Gastrocnemius medialis (tissue), 4 donors: ENCODE measurements at regions not wholly inside any gene's neighbourhood (a gene's known extent, or its start where the extent isn't known, plus 50 kb on each side); places are given as distances from the start of the nearest gene placed in this dataset.

Source experiments
- POLR2A ChIP-seq, 2 donors: fragments of 450-650 bp; IDR thresholded peaks; one replicate each; pipeline ENCODE4 v1.6.1; 2017; ENCODE audit warnings: antibody characterized with exemption in 2 of 2, mild to moderate bottlenecking in 2 of 2, moderate library complexity in 2 of 2
- TF ChIP-seq, protein P1 (sequence below), 5 experiments: fragments of 450-650 bp in 3 of 5; fragments of 200-600 bp in 2 of 5; sonication (generic) in 2 of 5; IDR thresholded peaks in 4 of 5; conservative IDR thresholded peaks in 1 of 5; 1 replicate in 4 of 5; 2 replicates in 1 of 5; pipeline ENCODE4 v1.5.1; 2016 to 2019; ENCODE audit warnings: antibody characterized with exemption in 5 of 5, mild to moderate bottlenecking in 3 of 5, moderate library complexity in 3 of 5

DNA sequence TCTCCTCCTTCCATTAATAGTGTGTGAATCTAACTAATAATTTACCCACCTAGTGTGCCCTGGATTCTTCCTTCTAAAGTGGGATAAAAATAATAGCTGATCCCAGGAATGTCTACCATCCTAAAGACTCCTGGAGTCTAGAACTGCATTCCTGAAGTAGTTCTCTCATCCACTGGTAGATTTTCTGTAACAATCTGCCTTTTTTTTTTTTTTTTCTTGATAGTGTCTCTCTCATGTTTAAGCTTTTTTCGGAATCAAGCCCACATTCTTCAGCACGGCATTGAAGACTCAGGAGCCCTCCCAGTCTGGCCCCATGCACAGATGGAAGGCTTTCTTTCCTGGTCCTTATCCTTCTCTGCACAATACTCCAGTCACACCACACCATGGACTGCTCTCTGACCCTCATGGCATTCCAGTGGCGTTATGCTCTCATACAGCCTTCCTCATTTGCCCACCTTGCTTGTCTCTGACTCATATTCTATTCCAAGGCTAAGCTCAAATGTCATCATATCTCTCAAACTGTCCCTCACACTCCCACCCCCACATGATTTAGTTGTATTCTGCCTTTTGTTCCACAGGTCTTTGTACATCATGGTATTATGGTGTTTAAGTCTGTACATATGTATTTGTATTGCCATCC, 68.7 kb upstream of the FRY start:
- TF ChIP-seq, protein P1, sequence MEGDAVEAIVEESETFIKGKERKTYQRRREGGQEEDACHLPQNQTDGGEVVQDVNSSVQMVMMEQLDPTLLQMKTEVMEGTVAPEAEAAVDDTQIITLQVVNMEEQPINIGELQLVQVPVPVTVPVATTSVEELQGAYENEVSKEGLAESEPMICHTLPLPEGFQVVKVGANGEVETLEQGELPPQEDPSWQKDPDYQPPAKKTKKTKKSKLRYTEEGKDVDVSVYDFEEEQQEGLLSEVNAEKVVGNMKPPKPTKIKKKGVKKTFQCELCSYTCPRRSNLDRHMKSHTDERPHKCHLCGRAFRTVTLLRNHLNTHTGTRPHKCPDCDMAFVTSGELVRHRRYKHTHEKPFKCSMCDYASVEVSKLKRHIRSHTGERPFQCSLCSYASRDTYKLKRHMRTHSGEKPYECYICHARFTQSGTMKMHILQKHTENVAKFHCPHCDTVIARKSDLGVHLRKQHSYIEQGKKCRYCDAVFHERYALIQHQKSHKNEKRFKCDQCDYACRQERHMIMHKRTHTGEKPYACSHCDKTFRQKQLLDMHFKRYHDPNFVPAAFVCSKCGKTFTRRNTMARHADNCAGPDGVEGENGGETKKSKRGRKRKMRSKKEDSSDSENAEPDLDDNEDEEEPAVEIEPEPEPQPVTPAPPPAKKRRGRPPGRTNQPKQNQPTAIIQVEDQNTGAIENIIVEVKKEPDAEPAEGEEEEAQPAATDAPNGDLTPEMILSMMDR (IDR thresholded peaks at IDR 0.05 in 4 of 5, conservative IDR thresholded peaks at IDR 0.05 in 1 of 5) = no peak
- no peak for TF ChIP-seq POLR2A (IDR thresholded peaks at IDR 0.05)
